GM12874 (cell line): ENCODE measurements at regions not wholly inside any gene's neighbourhood (a gene's known extent, or its start where the extent isn't known, plus 50 kb on each side); places are given as distances from the start of the nearest gene placed in this dataset.

Experiments
- TF ChIP-seq, protein P1 (sequence below): IDR thresholded peaks from 2 replicates; pipeline ENCODE4 v1.5.1; 2011; ENCODE audit warnings: low read depth, mild to moderate bottlenecking, control low read depth, low read length, moderate library complexity; ENCODE audit not compliant: insufficient read depth

- TF ChIP-seq, protein P1, sequence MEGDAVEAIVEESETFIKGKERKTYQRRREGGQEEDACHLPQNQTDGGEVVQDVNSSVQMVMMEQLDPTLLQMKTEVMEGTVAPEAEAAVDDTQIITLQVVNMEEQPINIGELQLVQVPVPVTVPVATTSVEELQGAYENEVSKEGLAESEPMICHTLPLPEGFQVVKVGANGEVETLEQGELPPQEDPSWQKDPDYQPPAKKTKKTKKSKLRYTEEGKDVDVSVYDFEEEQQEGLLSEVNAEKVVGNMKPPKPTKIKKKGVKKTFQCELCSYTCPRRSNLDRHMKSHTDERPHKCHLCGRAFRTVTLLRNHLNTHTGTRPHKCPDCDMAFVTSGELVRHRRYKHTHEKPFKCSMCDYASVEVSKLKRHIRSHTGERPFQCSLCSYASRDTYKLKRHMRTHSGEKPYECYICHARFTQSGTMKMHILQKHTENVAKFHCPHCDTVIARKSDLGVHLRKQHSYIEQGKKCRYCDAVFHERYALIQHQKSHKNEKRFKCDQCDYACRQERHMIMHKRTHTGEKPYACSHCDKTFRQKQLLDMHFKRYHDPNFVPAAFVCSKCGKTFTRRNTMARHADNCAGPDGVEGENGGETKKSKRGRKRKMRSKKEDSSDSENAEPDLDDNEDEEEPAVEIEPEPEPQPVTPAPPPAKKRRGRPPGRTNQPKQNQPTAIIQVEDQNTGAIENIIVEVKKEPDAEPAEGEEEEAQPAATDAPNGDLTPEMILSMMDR, result no peak
Measured at GRCh38 chr3:159536876-159537275, 451.8 kb upstream of the IL12A start.

GRCh38 chr3:159538507-159538906, 450.1 kb upstream of the IL12A start:
- TF ChIP-seq, protein P1, result no peak

- TF ChIP-seq, protein P1, result no peak
Measured at GRCh38 chr3:159540882-159541495, 447.6 kb upstream of the IL12A start.

DNA sequence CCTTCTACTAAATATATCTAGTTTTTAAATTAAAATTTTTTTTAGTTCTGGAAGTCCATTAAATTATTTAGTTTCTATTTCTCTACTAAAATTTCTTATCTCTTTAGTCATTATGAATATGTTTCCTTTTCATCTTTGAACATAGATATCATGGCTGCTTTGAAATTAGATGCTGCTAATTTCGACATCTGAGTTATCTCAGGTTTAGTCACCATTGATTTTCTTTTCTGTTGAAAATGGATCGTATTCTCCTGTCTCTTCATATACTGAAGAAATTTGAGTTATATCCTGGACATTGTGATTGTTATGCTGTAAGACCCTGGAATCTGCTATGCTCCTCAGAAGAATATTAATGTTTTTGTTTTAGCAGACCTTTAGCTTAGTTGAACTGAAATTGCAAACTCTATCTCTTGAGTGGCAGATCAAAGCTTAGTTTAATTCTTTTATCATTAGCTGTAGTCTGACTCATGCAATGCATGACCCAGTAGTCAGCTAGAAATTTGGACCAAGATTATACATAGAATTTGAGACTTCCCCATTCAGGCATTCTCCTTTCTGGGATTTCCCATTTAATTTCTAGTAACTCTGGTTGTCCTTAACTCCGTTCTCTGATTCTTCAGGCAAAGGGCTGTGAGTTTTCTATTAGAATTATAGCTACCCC, 439.8 kb upstream of the IL12A start:
- TF ChIP-seq, protein P1, result no peak

- TF ChIP-seq, protein P1, result no peak
Measured at GRCh38 chr3:159555205-159555604, 433.4 kb upstream of the IL12A start.

- TF ChIP-seq, protein P1, result no peak
Measured at GRCh38 chr3:159559771-159560170, 428.9 kb upstream of the IL12A start.

GRCh38 chr3:159560214-159560979, 428.2 kb upstream of the IL12A start:
- TF ChIP-seq, protein P1, result no peak
